NOMO-1 treated with DMSO at 0.1 percent for 48 hours (cell line): ENCODE measurements at regions not wholly inside any gene's neighbourhood (a gene's known extent, or its start where the extent isn't known, plus 50 kb on each side); places are given as distances from the start of the nearest gene placed in this dataset.

Source experiments
- DNase-seq: peaks from one replicate; lab custom pipeline; 2025; ENCODE audit not compliant: unreplicated experiment; lab: John Stamatoyannopoulos, UW

DNA sequence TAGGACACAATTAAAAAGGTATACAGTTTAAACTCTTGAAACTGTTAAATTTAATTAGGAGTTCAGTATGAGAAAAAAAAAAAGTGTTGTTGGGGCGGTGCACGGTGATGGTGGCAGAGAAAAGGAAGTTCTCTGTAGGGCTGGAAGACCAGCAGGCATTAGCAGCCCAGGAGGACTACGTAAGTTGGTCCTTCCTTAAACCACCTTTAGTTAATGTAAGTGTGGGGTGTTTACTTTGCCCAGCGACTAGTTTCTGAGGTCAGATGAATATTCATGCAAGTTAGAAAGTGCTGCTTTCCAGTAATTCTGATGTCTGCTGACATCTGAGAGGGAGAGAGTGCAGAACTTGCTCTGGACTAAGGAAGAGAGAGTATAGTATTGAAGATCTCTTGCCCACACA lies 54.9 kb downstream of the NKX2-1 start:
- no peak for DNase-seq

DNA sequence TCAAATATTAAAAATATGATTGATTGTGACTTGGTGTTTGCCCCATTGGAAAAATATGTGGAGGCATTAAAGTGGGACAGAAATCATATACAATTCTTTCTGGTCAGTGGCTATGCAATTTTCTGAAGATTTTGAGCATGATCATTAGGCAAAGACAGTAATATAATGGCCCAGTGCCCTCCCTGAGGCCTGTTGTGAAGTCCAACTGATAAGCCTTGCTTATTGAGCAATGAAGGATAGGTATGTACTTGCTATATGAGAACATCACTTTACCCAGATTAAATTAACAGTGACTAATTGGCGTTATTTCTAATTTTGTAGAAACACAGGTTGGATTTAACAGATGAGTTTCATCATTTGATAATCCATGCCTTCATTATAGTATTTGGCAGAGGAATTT lies 57.1 kb downstream of the NKX2-1 start:
- no peak for DNase-seq

DNA sequence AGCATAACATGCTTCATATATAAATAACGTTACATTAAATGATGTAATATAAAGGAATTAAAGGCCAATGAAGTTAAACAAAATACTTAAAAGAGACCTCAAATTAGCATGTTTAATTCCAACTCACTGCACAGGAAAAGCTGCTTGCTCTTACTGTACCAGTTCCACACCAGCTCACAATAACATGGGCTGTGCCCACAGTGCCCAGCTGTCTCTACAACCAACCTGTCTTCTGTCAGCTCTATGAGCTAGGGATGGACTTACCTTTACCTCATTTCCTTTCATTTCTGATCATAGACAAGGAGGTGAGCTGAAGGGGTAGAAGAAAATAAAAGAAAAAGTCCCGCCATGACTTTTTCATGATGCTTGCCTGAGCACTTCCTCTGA lies 64.8 kb downstream of the NKX2-1 start:
- no peak for DNase-seq

DNA sequence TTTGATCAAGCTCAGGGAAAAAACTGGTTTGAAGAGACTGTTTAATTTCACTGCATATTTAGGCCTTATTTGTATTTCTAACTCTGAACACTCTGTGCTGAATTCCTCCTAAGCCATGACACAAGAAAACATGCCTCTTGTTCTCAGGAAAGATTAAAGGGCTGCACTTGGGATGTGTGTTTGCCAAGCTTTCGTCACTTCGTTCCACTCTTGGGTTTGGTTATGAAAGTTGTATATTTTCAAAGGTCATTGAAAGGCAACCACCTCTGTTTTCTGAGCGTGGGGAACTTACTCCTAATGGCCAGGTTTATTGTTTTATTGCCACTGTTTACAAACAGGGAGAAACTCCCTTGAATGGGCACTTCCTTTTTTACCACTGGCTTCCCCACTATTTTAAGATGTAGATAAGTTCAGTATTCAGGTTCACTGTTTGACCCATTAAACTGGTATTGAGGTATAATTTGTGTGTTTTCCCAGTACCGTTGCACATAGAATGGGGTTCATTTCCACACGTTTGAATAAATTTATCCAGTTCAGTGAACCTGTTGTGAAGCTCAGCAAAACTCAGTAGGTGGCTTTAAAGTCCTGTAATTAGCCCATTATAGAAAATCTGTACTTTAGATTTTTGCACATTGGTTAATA lies 65.3 kb downstream of the NKX2-1 start:
- DNase-seq, result no peak

DNA sequence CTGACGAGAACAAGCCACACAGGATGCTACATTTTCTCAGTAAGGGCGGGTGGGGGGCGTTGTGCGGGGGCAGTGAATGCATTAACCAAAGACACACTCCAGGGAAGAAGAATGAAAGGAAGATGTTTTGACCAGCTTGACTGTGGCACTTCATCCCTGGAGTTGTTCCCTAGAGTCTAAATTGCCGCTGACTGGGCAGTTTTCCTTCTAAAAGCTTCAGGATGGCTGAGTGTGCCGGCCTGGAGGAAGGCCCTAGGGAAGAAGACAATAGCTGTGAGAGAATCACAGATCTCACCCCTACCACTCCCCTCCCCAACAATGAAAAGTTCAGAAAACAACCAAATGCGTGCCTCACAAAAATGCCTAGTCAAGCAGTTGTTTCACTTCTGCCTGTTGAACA lies 67.2 kb downstream of the NKX2-1 start:
- no peak for DNase-seq

DNA sequence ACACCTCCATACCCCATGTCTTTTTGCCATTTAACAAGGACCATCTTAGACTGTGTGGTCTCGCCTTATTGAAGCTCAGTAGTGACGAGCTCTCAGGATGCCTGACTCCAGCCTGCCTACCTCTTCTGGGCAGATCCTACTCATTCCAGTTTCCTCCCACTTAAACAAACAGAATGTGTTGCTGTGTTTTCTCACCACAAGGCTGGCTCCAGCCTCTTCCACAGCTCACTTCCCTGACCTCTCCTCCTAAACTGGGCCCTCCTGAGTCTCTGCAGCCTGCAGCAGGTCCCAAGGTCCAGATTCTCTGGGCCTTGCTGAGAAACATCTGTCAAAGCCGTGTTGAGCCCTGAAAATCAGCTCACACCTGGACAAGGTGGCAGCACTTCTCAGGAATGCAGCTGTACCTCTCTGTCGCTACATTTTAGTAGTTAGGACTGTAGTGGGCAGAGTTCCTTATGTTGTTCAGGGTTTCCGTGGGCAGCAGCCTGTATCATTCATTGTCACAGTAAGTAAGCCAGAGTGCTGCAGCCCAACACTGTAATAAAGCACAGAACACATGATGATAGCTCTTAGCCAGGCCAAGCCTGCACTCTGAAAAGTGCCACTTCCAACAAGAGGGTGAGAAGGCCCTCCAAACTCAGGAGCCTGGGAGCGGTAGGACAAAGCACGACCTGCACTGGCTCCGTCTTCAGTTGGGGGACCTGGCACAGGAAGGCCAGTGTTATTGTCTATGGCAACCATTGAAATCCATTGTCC lies 68.5 kb downstream of the NKX2-1 start:
- DNase-seq, result no peak

DNA sequence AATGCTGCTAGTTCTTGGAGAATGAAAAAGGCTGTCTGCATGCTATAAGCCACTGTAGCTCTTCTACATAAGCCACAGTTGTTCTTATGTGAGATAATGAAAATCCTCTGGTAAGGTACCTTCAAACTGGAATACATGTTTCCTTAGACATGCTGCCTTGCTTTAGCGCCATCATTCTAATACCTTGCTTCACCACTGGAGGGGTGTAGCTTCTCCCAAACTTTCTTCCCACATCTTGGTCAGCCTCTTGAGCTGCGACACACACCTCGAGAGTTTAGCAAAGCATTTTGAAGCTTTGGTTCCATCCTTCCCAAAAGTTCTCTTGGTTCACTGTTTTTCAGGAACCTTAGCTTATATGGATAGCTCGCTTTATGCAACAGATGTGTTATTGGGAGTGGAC lies 69.5 kb downstream of the NKX2-1 start:
- no peak for DNase-seq

DNA sequence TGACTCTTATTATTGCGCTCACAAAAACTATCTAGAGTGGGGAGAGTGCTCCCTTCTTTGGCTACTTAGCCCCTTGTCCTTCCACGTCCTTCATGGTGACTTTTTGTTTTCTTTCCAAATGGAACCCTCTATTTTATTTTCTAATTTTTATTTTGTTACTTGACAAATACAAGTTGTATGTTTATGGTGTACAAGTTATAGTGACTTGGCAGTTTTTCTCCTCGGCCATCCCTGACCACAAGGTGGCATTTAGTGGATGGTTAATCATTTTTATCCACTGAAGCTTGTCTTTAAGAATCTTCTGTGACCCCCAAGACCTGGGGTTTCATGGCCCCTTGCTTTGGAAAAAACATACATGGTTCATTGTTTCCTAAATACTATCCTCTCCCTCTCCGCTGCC lies 70.1 kb downstream of the NKX2-1 start:
- DNase-seq, result no peak

DNA sequence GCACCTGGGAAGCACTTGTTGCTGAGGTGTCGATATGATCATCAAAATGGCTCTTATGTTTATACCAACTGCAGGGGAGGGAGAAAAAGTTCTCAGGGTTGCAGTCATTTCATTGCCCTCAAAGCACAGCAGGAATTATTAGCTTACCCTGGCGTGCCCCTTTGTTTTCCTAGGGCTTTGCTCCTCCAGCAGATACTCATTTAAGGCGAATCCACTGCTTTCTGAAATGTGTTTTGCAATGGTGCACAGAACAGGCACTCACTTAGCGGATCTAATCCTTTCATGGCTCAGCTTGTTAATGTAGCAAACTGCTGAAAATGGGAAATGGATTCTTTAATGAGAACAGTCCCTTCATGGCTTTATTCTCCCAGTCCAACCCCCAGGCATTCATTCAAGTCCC lies 76.7 kb downstream of the NKX2-1 start:
- no peak for DNase-seq

DNA sequence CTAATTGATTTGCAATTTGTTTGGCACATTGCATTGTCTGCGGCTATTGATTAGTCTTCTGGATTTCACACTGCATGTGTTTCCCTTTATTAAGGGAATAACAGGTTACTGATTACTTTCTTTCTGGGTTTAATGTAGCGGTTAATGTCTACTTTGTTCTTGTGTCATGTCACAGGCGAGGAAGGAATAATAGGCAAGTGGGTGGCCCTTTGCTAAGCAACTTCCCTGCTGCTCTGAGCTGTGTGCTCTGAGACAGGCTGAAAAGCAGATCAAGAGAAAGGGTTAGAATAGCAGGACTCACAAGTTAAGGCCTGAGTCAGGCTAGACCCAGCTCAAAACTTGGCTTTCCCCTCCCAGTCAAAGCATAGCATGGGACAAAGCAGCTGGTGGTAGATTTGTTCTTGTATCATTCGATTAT lies 77.2 kb downstream of the NKX2-1 start:
- DNase-seq, result no peak

DNA sequence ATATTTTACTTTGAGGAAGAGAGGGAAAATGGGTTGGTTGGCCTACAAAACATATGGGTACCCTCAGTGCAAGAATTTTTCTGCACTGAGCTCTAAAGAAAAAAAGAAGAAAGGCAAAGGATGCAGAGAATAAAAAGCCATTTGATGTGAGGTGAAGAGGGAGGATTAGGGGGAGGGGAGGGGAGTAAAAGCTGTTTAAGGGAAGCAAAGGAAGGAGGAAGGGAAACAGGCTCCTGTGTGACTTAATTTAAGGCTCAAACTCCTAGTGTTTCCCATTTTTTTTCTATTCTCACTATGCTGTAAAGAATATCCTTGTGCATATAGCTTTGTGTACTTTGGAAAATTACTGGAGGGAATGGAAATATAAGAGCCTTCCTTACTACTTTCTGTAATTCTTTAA lies 78.7 kb downstream of the NKX2-1 start:
- no peak for DNase-seq

DNA sequence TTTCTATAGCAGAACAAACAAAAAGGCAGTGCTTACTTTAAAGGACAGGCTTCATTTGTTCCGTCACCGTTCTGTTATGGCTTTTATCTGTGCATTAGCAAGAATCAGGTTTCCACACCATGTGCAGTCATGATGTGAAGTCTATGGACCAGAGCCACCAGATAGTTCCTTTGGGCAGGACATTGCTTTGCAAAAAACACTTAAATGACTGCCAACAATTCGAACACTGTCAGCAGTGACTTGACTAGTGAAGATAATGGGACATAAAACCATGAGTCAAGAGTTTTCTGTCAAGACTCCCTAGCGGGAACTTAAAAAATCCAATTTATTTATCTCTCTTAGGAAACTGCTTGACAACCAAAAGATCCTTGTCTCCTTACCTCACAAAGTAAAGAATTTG lies 80.3 kb downstream of the NKX2-1 start:
- no peak for DNase-seq

DNA sequence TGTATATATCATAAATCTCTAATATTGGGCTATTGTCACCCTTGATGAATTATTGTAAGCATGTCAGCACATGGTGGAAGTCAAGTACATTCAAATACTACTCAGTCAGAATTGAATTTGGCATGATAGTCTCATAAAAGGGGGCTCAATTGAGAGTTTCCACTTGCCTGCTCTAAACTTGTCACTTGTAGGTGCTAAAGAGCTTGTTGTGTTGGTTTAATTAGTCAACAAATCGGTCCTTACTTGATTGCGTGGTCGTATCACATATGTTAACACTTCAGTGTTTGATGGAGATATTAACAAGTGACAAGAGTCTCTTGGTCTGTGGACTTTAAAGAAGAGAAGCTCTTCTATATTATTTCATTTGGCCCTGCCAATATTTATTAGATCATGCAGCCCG lies 81.1 kb downstream of the NKX2-1 start:
- DNase-seq, result no peak

DNA sequence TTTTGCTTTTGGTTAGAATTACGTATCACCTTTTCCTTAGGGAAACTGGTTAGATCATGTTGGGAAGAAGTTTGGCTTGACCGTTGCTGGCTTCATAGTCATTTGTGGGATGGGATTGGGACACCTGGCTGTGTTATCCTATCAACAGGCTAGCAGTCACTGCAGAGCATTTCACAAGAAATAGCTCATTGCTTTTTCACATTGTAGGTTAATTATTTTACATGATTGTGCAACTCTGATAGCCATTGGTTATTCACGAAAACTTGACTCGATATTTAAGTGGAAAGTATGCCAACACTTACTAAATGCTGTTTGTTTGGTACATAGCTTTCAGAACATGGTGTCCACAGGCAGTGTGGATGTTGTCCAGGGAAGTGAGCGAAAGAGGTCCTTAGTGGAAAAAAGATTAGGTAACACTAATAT lies 89.4 kb downstream of the NKX2-1 start:
- DNase-seq, result no peak

DNA sequence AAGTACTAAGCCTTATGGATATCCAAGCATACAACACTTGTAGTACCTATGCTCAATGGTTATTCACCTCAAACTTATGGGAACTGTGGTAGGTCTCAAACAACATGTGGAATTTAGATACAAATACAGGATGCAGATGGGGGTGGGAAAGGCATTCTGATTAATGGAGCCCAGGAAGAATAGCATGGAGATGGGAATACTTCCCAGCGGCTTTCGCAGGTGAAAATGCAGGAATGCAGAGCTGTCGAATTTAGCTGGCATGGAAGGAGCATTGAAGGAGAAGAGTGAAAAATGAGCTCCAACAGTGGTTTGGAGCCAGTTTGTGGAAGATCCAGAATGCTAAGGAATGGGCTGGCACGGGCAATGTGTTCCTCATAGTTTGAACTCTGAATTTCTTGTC lies 89.9 kb downstream of the NKX2-1 start:
- no peak for DNase-seq

DNA sequence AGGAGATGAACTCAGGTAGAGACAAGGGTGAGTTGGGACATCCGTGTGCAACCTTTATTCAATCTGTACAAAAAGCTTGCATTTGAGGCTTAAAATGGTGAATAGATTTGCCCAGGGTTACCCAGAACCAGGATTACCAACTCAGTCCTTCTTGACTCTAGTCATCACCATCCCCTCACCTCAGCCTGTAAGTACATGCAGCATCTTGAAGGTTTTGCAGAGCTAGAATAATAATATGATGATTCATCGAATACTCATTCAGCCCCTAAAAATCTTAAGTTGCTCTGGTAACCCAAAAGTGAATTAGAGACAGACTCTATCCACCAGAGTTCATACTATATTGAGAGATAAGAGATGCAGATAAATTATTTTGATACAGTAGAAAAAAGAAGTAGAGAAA lies 90.3 kb downstream of the NKX2-1 start:
- no peak for DNase-seq

DNA sequence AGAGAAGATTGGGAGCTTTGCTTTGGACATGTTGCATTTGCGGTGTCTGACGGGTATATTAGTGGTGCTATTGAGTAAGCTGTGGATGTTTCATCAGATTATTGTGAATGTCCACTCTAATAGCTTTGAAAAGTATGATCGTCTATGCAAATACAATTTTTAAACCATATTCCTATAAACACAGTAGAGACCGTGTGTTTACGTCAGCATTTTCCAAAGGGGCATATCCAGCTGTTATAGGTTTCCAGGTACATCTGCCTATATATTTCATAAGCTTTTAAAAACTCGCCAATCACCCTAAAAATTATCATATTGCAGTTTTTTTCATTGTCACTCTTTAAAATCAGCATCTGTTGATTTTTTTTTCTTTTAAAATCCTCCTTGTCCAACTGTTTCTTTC lies 91.7 kb downstream of the NKX2-1 start:
- no peak for DNase-seq

DNA sequence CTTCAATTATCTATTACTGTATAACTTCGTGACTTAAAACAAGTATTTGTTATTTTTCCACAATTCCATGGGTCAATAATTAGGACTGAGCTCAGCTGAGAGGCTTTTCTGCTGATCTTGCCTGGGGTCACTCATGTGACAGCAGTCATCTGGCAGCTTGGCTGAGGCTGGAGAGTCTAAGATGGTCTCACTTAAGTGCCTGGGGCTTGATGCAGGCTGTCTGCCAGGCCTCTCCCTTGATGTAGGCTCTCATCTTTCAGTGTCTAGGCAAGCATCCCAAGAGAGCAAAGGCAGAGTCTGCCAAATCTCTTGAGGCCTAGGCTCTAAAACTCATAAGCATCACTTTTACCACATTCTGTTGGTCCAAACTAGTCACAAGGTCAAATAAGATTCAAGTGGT lies 93.2 kb downstream of the NKX2-1 start:
- no peak for DNase-seq

DNA sequence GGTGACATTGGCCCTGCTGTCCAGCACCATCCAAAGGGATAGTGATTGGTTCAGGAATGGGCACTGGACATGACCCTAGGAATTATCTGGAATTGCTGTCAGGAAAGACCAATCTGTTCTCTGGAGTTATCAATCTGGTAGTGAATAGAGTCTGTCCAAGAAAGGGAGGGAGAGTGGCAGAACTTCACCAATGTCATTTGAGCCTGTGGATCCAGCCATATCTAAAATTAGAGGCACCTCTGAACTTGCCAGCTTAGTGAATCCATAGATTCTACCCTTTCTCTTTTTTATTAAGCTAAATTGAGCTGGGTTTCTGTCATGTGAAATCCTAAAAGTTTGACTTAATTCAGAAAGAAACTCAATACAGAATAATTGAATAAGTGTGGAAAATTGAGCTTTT lies 93.9 kb downstream of the NKX2-1 start:
- no peak for DNase-seq

DNA sequence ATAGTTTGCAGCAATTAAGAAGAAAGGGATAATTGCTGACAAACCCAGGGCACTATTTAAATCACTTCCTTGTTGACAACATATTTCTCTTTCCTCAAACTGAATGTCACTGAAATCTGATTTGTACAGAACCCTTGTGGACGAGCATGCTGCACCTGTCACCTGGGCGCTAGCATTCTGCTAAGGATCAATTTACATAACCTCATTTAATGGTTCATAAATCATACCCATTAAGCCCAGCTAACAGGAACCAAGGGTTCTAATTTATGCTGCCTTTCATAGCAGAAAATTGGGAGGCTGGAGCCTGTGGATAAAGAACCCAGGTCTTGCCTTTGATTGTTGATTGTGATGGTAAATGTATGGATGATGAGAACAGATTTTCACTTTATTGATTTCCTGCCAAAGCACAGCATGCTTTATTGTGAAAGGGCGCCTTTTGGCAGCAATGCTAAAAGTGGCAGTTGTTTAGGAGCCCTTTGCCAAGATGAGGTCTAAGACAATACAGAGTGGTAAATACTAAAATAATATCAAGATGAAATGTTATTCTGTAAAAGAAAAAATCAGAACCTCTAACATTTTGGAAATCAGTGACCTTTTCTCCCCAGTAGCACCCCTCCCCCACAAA lies 95.4 kb downstream of the NKX2-1 start:
- no peak for DNase-seq

DNA sequence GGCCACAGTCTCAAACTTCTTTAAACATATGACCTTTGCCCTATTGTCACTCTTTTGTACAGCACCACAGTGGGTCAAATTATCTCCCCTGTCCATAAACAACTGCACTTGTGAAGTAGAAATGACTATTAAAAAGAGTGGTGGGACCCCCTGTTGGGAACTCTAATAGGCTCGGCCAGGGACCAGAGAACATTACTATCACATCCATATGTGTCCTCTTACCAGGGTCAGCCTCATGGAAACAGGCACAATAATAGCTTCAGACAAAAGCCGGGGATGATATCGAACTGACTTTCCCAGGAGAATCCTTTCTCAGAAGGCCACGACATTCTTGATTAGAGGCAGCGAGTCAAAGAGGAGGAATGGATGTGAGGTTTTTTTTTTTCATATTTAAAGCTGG lies 96.6 kb downstream of the NKX2-1 start:
- DNase-seq, result no peak

DNA sequence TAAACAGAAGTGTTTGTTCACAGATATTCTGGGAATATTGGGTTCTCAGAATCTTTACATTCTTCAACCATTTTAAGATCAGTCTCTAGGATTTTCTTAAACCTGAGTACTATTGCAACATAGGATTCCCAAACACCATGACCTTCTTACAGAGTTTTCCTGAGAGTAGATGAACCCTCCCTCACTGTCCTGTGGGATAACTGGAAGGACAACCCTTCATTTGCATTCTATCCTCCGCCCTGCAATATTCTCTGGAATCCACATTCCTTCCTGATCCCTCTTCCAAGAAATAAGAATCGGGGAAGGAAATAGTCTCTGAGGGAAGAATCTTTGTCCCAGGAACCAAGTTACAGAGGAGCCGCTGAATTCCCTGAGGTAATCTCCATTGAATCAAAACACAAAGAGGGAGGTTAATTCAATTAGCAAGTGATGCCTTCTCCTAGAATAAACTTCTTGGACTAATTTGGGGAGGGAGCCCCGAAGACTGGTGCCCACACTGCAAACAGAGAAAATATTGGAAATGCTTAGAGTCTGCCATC lies 99.8 kb upstream of the MBIP start:
- no peak for DNase-seq
